HepG2 (cell line): ENCODE measurements at regions not wholly inside any gene's neighbourhood (a gene's known extent, or its start where the extent isn't known, plus 50 kb on each side); places are given as distances from the start of the nearest gene placed in this dataset.

Source experiments
- ARID5B ChIP-seq: IDR thresholded peaks from 2 replicates; pipeline ENCODE4 v1.4.0; 2020; ENCODE audit warnings: mild to moderate bottlenecking, missing genetic modification reagents
- CENPX ChIP-seq: sonication (generic); formaldehyde crosslinking; IDR thresholded peaks from 2 replicates; pipeline ENCODE4 v1.9.0; 2021; ENCODE audit warnings: mild to moderate bottlenecking, missing genetic modification reagents, moderate library complexity
- HMG20A ChIP-seq: IDR thresholded peaks from 2 replicates; pipeline ENCODE4 v1.6.1; 2016; ENCODE audit warnings: borderline replicate concordance
- KDM1A ChIP-seq: IDR thresholded peaks from 2 replicates; pipeline ENCODE4 v1.6.1; 2016; ENCODE audit warnings: missing compliant biosample characterization
- KDM5A ChIP-seq: fragments of 200-600 bp; sonication (generic); IDR thresholded peaks from 2 replicates; pipeline ENCODE4 v1.7.0; 2018; ENCODE audit warnings: antibody characterized with exemption, mild to moderate bottlenecking, low read length, borderline replicate concordance
- KLF16 ChIP-seq, 2 experiments: sonication (generic) in 1 of 2; formaldehyde crosslinking in 1 of 2; IDR thresholded peaks; 2 replicates each; pipeline versions ENCODE4 v1.6.1 to v1.8.0; 2016 to 2023; ENCODE audit warnings: missing genetic modification reagents in 2 of 2, missing compliant biosample characterization in 1 of 2
- MTF1 ChIP-seq: sonication (generic); formaldehyde crosslinking; IDR thresholded peaks from 2 replicates; pipeline ENCODE4 v1.5.0; 2020; ENCODE audit warnings: missing genetic modification reagents
- MTF2 ChIP-seq: sonication (generic); formaldehyde crosslinking; IDR thresholded peaks from 2 replicates; pipeline ENCODE4 v1.5.0; 2020; ENCODE audit warnings: missing genetic modification reagents, borderline replicate concordance
- POLR2A ChIP-seq, 2 experiments: IDR thresholded peaks; 2 replicates each; pipeline ENCODE4 v1.6.1; 2011; ENCODE audit warnings: low read depth in 2 of 2, low read length in 2 of 2, mild to moderate bottlenecking in 1 of 2, moderate library complexity in 1 of 2; ENCODE audit not compliant: insufficient read depth in 1 of 2
- SMARCC2 ChIP-seq: fragments of 450-650 bp; IDR thresholded peaks from 2 replicates; pipeline ENCODE4 v1.6.1; 2017; ENCODE audit warnings: antibody characterized with exemption, mild to moderate bottlenecking
- SOX5 ChIP-seq: IDR thresholded peaks from 2 replicates; pipeline ENCODE4 v1.6.1; 2016; ENCODE audit warnings: borderline replicate concordance
- SP4 ChIP-seq: sonication (generic); formaldehyde crosslinking; IDR thresholded peaks from 2 replicates; pipeline ENCODE4 v1.8.1; 2023; ENCODE audit warnings: mild to moderate bottlenecking, missing genetic modification reagents
- TRIM24 ChIP-seq: sonication (generic); formaldehyde crosslinking; IDR thresholded peaks from 2 replicates; pipeline ENCODE4 v1.8.0; 2022; ENCODE audit warnings: mild to moderate bottlenecking, missing genetic modification reagents
- ZBTB46 ChIP-seq: sonication (generic); formaldehyde crosslinking; IDR thresholded peaks from 2 replicates; pipeline ENCODE4 v1.4.0; 2020; ENCODE audit warnings: mild to moderate bottlenecking, missing genetic modification reagents, borderline replicate concordance
- ZKSCAN5 ChIP-seq: sonication (generic); formaldehyde crosslinking; IDR thresholded peaks from 2 replicates; pipeline ENCODE4 v1.5.1; 2020; ENCODE audit warnings: mild to moderate bottlenecking, missing genetic modification reagents
- ZNF292 ChIP-seq: sonication (generic); formaldehyde crosslinking; IDR thresholded peaks from 2 replicates; pipeline ENCODE4 v1.8.1; 2022; ENCODE audit warnings: mild to moderate bottlenecking, low read depth, missing genetic modification reagents, borderline replicate concordance
- ZNF512 ChIP-seq: sonication (generic); formaldehyde crosslinking; IDR thresholded peaks from 2 replicates; pipeline ENCODE4 v1.4.0; 2020; ENCODE audit warnings: mild to moderate bottlenecking, missing genetic modification reagents
- ZNF609 ChIP-seq: sonication (generic); formaldehyde crosslinking; IDR thresholded peaks from 2 replicates; pipeline ENCODE4 v1.4.0; 2020; ENCODE audit warnings: mild to moderate bottlenecking, missing genetic modification reagents, borderline replicate concordance
- ZNF788 ChIP-seq: sonication (generic); formaldehyde crosslinking; IDR thresholded peaks from 2 replicates; pipeline ENCODE4 v1.5.0; 2020; ENCODE audit warnings: mild to moderate bottlenecking, missing genetic modification reagents, borderline replicate concordance

- TF ChIP-seq ZNF609 (peak; percentile 38; the same call in 1 of the 2 replicates), SMARCC2 (no peak), CENPX (CRISPR knock-in tag) (no peak), ZNF512 (CRISPR knock-in tag) (no peak), MTF2 (CRISPR knock-in tag) (no peak), KLF16 (CRISPR knock-in tag; IDR thresholded peaks at IDR 0.05) (peak in 1 of 2 experiments; percentile 15; a peak in 1 of 4 replicates), ZNF788 (CRISPR knock-in tag) (peak; percentile 43; the same call in 1 of the 2 replicates), SOX5 (peak; percentile 90), TRIM24 (CRISPR knock-in tag) (no peak), SP4 (CRISPR knock-in tag) (no peak), KDM1A (CRISPR knock-in tag) (no peak), ZBTB46 (no peak), POLR2A (IDR thresholded peaks at IDR 0.05; ENCODE audit: insufficient read depth in 1 of 2, low read depth in 2 of 2, low read length in 2 of 2) (no peak), ZNF292 (CRISPR knock-in tag) (no peak), KDM5A (no peak), HMG20A (CRISPR knock-in tag) (peak; percentile 38; the same call in 1 of the 2 replicates), ZKSCAN5 (CRISPR knock-in tag) (no peak), ARID5B (CRISPR knock-in tag) (peak; percentile 84), MTF1 (CRISPR knock-in tag) (no peak)
Measured at GRCh38 chr20:17169585-17170136, 57.2 kb upstream of the PCSK2 start (continued).
